ENCODE measurements at regions not wholly inside any gene's neighbourhood (a gene's known extent, or its start where the extent isn't known, plus 50 kb on each side); places are given as distances from the start of the nearest gene placed in this dataset.

DNA sequence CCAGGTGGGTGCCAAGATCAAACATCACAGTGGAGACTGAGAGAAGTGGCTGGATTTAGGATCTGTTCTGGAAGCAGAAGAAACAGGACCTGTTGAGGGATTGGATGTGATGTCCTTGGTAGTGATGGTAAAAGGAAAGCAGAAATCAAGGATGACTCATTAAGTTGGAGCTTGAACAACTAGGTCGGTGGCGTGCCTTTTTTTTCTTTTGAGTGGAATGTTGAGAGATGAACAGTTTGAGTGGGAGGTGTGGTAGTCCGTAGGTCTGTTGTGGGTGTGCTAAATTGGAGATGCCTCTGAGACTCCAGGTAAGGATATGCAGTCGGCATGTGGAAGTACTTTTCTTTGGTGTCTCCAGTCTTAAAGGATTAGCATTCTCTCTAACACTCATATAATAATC lies 92.1 kb upstream of the IL12B start:
- no peak for TF ChIP-seq CTCF (IDR thresholded peaks at IDR 0.05)

- TF ChIP-seq CTCF (IDR thresholded peaks at IDR 0.05) = no peak
Observed at GRCh38 chr5:159422910-159423309, 92.6 kb upstream of the IL12B start.

DNA sequence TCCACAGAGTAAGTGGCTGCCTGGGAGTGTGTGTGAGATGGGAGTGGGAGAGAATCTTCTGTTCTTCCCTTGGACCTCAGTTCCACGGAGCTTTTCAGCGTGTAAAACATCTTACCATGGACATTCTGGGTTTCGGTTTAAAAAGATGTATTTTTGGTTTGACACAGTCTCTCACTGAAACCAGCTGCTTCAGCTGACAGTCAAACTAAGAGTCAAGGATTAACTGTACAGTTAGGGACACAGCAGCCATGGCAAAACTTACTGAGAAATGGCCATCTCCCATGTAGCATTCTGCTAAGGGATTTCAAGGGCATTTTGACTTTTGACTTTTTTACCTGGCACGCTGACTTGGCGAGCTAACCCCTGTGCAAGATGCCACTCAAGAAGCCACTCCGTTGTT lies 93.8 kb upstream of the IL12B start:
- no peak for TF ChIP-seq CTCF (IDR thresholded peaks at IDR 0.05)

GRCh38 chr5:159426694-159427093 lies 96.4 kb upstream of the IL12B start:
- no peak for TF ChIP-seq CTCF (IDR thresholded peaks at IDR 0.05)

- no peak for TF ChIP-seq CTCF (IDR thresholded peaks at IDR 0.05)
Observed at GRCh38 chr5:159427180-159428012, 97.1 kb upstream of the IL12B start.

- no peak for TF ChIP-seq CTCF (IDR thresholded peaks at IDR 0.05)
Observed at GRCh38 chr5:159430361-159431012, 100.2 kb upstream of the IL12B start.

DNA sequence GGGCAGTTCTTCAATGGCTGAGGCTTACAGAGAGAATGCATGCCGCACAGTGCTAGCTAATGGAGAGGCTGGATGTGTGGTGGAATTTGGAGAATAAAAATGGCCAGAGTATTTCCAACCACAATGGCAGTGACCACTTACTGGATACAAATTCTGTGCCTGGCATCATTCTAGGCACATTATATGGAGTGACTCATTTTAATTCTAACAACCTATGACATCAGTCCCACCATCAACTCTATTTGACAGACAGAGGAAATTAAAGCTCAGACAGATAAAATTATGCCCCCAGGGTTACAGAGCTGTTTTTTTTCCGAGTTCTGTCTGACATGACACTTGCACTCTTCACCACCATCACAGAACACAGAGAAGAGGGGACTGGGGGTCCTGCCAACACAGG lies 105.6 kb upstream of the IL12B start:
- no peak for TF ChIP-seq CTCF (IDR thresholded peaks at IDR 0.05)

All from LNCAP (cell line).